B cell (primary cell): ENCODE measurements at regions not wholly inside any gene's neighbourhood (a gene's known extent, or its start where the extent isn't known, plus 50 kb on each side); places are given as distances from the start of the nearest gene placed in this dataset.

ENCODE experiments used
- ATAC-seq: fragments of 200-7000 bp; cut with Tn5 transposase; one replicate; pipeline ENCODE4 v1.10.0; 2021; ENCODE audit warnings: low read depth, mild to moderate bottlenecking, moderate number of reproducible peaks, moderate library complexity
- CTCF ChIA-PET: fragments of 350-600 bp; sonication (Branson Sonifier 250); formaldehyde crosslinking; loops from one replicate; lab custom pipeline; 2021; ENCODE audit warnings: antibody characterized with exemption, inconsistent platforms; lab: Charles Lee
- POLR2A ChIA-PET: fragments of 350-600 bp; sonication (Branson Sonifier 250); formaldehyde crosslinking; loops from one replicate; lab custom pipeline; 2021; ENCODE audit warnings: antibody characterized with exemption; lab: Charles Lee
- DNase-seq: peaks from one replicate; pipeline ENCODE4 v3.0.0; 2013
- H2AFZ ChIP-seq: 2 replicates; pipeline ENCODE4 v1.6.1; 2012; ENCODE audit warnings: mild to moderate bottlenecking, low read depth, low read length; ENCODE audit not compliant: insufficient read depth, poor library complexity, severe bottlenecking
- H3K27ac ChIP-seq, 2 donors: 1 replicate in 1 of 2; 2 replicates in 1 of 2; pipeline ENCODE4 v1.5.1; 2012 to 2013; ENCODE audit warnings: low read length in 2 of 2, mild to moderate bottlenecking in 2 of 2, moderate library complexity in 1 of 2
- H3K27me3 ChIP-seq, 4 experiments: fragments of 200-600 bp in 1 of 4; sonication (generic) in 1 of 4; replicated peaks in 1 of 4; 1 replicate in 2 of 4; 2 replicates in 2 of 4; pipeline versions ENCODE4 v1.6.1 to v1.7.0; 2013 to 2016; ENCODE audit warnings: low read length in 3 of 4, mild to moderate bottlenecking in 2 of 4, mixed read lengths in 1 of 4, moderate library complexity in 1 of 4; ENCODE audit not compliant: insufficient read depth in 4 of 4, control insufficient read depth in 3 of 4; ENCODE audit errors: control extremely low read depth in 1 of 4
- H3K36me3 ChIP-seq, 2 experiments: replicated peaks in 1 of 2; 1 replicate in 1 of 2; 2 replicates in 1 of 2; pipeline versions ENCODE4 v1.6.1 to v1.7.1; 2013; ENCODE audit warnings: low read length in 1 of 2; ENCODE audit not compliant: insufficient read depth in 2 of 2, control insufficient read depth in 1 of 2; ENCODE audit errors: control extremely low read depth in 1 of 2, extremely low read depth in 1 of 2
- H3K4me1 ChIP-seq, 2 donors: fragments of 200-600 bp in 1 of 2; sonication (generic) in 1 of 2; 1 replicate in 1 of 2; 2 replicates in 1 of 2; pipeline versions ENCODE4 v1.5.1 to v1.6.1; 2013 to 2017; ENCODE audit warnings: low read length in 2 of 2; ENCODE audit not compliant: control insufficient read depth in 2 of 2, insufficient read depth in 2 of 2
- H3K4me2 ChIP-seq: replicated peaks from 2 replicates; pipeline ENCODE3; 2012; ENCODE audit warnings: mild to moderate bottlenecking, low read depth, low read length; ENCODE audit not compliant: poor library complexity, severe bottlenecking
- H3K4me3 ChIP-seq, 5 experiments: fragments of 200-600 bp in 1 of 5; sonication (generic) in 1 of 5; 1 replicate in 3 of 5; 2 replicates in 2 of 5; pipeline versions ENCODE4 v1.5.1 to v1.7.0; 2011 to 2016; ENCODE audit warnings: low read length in 4 of 5, mild to moderate bottlenecking in 4 of 5, low read depth in 2 of 5, control low read depth in 1 of 5, moderate library complexity in 1 of 5; ENCODE audit not compliant: insufficient read depth in 1 of 5; ENCODE audit errors: control extremely low read depth in 1 of 5, extremely low read depth in 1 of 5
- H3K79me2 ChIP-seq: fragments of 200-600 bp; sonication (generic); one replicate; pipeline ENCODE4 v1.6.0; 2016; ENCODE audit warnings: low read length; ENCODE audit not compliant: control insufficient read depth, insufficient read depth
- H3K9ac ChIP-seq: fragments of 200-600 bp; sonication (generic); 2 replicates; pipeline ENCODE4 v1.6.1; 2017; ENCODE audit warnings: mild to moderate bottlenecking, low read length, moderate library complexity
- H3K9me3 ChIP-seq, 3 donors: one replicate each; pipeline versions ENCODE4 v1.6.1 to v1.7.1; 2013; ENCODE audit warnings: low read length in 2 of 3; ENCODE audit not compliant: control insufficient read depth in 2 of 3, insufficient read depth in 1 of 3; ENCODE audit errors: control extremely low read depth in 1 of 3
- H4K20me1 ChIP-seq: 2 replicates; pipeline ENCODE4 v1.6.0; 2012; ENCODE audit warnings: mild to moderate bottlenecking, low read length; ENCODE audit not compliant: insufficient read depth, control insufficient read depth, poor library complexity, severe bottlenecking
- H3K27ac Mint-ChIP-seq: one replicate; pipeline ENCODE4 v1.8.0; 2021; ENCODE audit warnings: mixed read lengths
- H3K27me3 Mint-ChIP-seq: one replicate; pipeline ENCODE4 v1.8.0; 2021; ENCODE audit warnings: mixed read lengths
- H3K4me1 Mint-ChIP-seq: one replicate; pipeline ENCODE4 v1.8.0; 2021; ENCODE audit warnings: mixed read lengths
- H3K4me3 Mint-ChIP-seq: one replicate; pipeline ENCODE4 v1.8.0; 2021; ENCODE audit warnings: mixed read lengths
- H3K9me3 Mint-ChIP-seq: one replicate; pipeline ENCODE4 v1.8.0; 2022; ENCODE audit warnings: mixed read lengths; ENCODE audit not compliant: insufficient read depth
- CTCF ChIP-seq: fragments of 200-600 bp; IDR thresholded peaks from one replicate; pipeline ENCODE4 v1.8.0; 2022; ENCODE audit warnings: antibody characterized with exemption, mild to moderate bottlenecking
- EZH2 ChIP-seq: IDR thresholded peaks from 2 replicates; pipeline ENCODE4 v1.6.1; 2012; ENCODE audit warnings: borderline replicate concordance, low read depth, mild to moderate bottlenecking, moderate library complexity, low read length; ENCODE audit not compliant: insufficient read depth, poor library complexity, severe bottlenecking
- WGBS: methylation state at CpG from one replicate; pipeline ENCODE4 v1.1.5; 2013; ENCODE audit warnings: missing lambda C conversion rate; ENCODE audit not compliant: insufficient coverage; 5-methylcytosine and 5-hydroxymethylcytosine counted together
- intact Hi-C: fragments of 100-400 bp; cut with micrococcal nuclease; formaldehyde crosslinking; loops from one replicate; pipeline ENCODE4 v1.10.0; 2022

- H3K27ac ChIP-seq: no peak overlapping the region
- ATAC-seq (no peak), DNase-seq (no peak)
- Mint-ChIP-seq H3K27ac (no peak overlapping the region), H3K27me3 (no peaks in the 10 kb centered on the region), H3K9me3 (peaks cover 2% of the 10 kb centered on the region), H3K4me3 (no peak overlapping the region), H3K4me1 (no peaks in the 10 kb centered on the region)
- H3K27me3 ChIP-seq: no peaks in the 10 kb centered on the region
- no peaks in the 10 kb centered on the region for H3K4me1 ChIP-seq
- TF ChIP-seq CTCF (no peak), EZH2 (no peak)
- no peaks in the 10 kb centered on the region for H3K36me3 ChIP-seq
- H3K9me3 ChIP-seq: no peaks in the 10 kb centered on the region
- no peak overlapping the region for H3K4me2 ChIP-seq
- H2AFZ ChIP-seq: no peak overlapping the region
- H3K79me2 ChIP-seq: no peaks in the 10 kb centered on the region
- no peak overlapping the region for H3K4me3 ChIP-seq
- WGBS: no CpG with 5 or more reads among the region's 2 CpGs
- no peak overlapping the region for H3K9ac ChIP-seq
- CTCF ChIA-PET: no interaction called here
- H4K20me1 ChIP-seq: no peaks in the 10 kb centered on the region
- intact Hi-C loops: no loop called here
- POLR2A ChIA-PET: no interaction called here
Measured at GRCh38 chr15:87799838-87800237, 456.7 kb downstream of the NTRK3 start.

GRCh38 chr15:87799428-87799827, 457.1 kb downstream of the NTRK3 start:
- H3K9ac ChIP-seq: no peak overlapping the region
- no peaks in the 10 kb centered on the region for H3K9me3 ChIP-seq
- H3K27ac Mint-ChIP-seq: no peak overlapping the region
- H3K27me3 Mint-ChIP-seq: no peaks in the 10 kb centered on the region
- POLR2A ChIA-PET: no interaction called here
- no peaks in the 10 kb centered on the region for H3K4me1 Mint-ChIP-seq
- H3K4me3 Mint-ChIP-seq: no peak overlapping the region
- CTCF ChIA-PET: no interaction called here
- H3K27me3 ChIP-seq: no peaks in the 10 kb centered on the region
- DNase-seq (no peak), ATAC-seq (no peak)
- WGBS: no CpG with 5 or more reads among the region's 3 CpGs
- H4K20me1 ChIP-seq: no peaks in the 10 kb centered on the region
- H3K79me2 ChIP-seq: no peaks in the 10 kb centered on the region
- H3K4me1 ChIP-seq: no peaks in the 10 kb centered on the region
- H3K27ac ChIP-seq: no peak overlapping the region
- no peak overlapping the region for H3K4me3 ChIP-seq
- no peaks in the 10 kb centered on the region for H3K36me3 ChIP-seq
- intact Hi-C loops: no loop called here
- peaks cover 2% of the 10 kb centered on the region for H3K9me3 Mint-ChIP-seq
- no peak overlapping the region for H2AFZ ChIP-seq
- no peak overlapping the region for H3K4me2 ChIP-seq
- no peak for TF ChIP-seq EZH2
- no peak for TF ChIP-seq CTCF
